ENCODE measurements at regions not wholly inside any gene's neighbourhood (a gene's known extent, or its start where the extent isn't known, plus 50 kb on each side); places are given as distances from the start of the nearest gene placed in this dataset.

- Histone ChIP-seq H3K79me2 (ENCODE audit: control insufficient read depth, insufficient read depth, low read length) (no peaks in the 10 kb centered on the region), H3K4me3 (ENCODE audit: control extremely low read depth in 1 of 5, extremely low read depth in 1 of 5, insufficient read depth in 1 of 5, low read depth in 2 of 5, low read length in 4 of 5) (no peak overlapping the region), H3K36me3 (replicated peaks in 1 of 2; ENCODE audit: control extremely low read depth in 1 of 2, control insufficient read depth in 1 of 2, extremely low read depth in 1 of 2, insufficient read depth in 2 of 2, low read length in 1 of 2) (no peaks in the 10 kb centered on the region), H2AFZ (ENCODE audit: insufficient read depth, low read depth, low read length, poor library complexity, severe bottlenecking) (no peak overlapping the region), H3K4me2 (replicated peaks; ENCODE audit: low read depth, low read length, poor library complexity, severe bottlenecking) (no peak overlapping the region), H3K27me3 (replicated peaks in 1 of 4; ENCODE audit: control extremely low read depth in 1 of 4, control insufficient read depth in 3 of 4, insufficient read depth in 4 of 4, low read length in 3 of 4) (no peaks in the 10 kb centered on the region), H3K27ac (ENCODE audit: low read length in 2 of 2) (no peak overlapping the region), H3K9ac (ENCODE audit: low read length) (no peak overlapping the region), H4K20me1 (ENCODE audit: control insufficient read depth, insufficient read depth, low read length, poor library complexity, severe bottlenecking) (no peaks in the 10 kb centered on the region), H3K9me3 (ENCODE audit: control extremely low read depth in 1 of 3, control insufficient read depth in 2 of 3, insufficient read depth in 1 of 3, low read length in 2 of 3) (no peaks in the 10 kb centered on the region), H3K4me1 (ENCODE audit: control insufficient read depth in 2 of 2, insufficient read depth in 2 of 2, low read length in 2 of 2) (no peaks in the 10 kb centered on the region)
- ATAC-seq (ENCODE audit: low read depth) (no peak), DNase-seq (no peak)
- 100% methylated on average over 1 of the region's 1 CpG for WGBS (ENCODE audit: insufficient coverage)
- Mint-ChIP-seq H3K9me3 (ENCODE audit: insufficient read depth) (peaks cover 2% of the 10 kb centered on the region), H3K27me3 (no peaks in the 10 kb centered on the region), H3K4me1 (no peaks in the 10 kb centered on the region), H3K27ac (no peak overlapping the region), H3K4me3 (no peak overlapping the region)
- intact Hi-C loops (cut with micrococcal nuclease) = no loop called here
- ChIA-PET CTCF (no interaction called here), POLR2A (no interaction called here)
- TF ChIP-seq, protein P1, sequence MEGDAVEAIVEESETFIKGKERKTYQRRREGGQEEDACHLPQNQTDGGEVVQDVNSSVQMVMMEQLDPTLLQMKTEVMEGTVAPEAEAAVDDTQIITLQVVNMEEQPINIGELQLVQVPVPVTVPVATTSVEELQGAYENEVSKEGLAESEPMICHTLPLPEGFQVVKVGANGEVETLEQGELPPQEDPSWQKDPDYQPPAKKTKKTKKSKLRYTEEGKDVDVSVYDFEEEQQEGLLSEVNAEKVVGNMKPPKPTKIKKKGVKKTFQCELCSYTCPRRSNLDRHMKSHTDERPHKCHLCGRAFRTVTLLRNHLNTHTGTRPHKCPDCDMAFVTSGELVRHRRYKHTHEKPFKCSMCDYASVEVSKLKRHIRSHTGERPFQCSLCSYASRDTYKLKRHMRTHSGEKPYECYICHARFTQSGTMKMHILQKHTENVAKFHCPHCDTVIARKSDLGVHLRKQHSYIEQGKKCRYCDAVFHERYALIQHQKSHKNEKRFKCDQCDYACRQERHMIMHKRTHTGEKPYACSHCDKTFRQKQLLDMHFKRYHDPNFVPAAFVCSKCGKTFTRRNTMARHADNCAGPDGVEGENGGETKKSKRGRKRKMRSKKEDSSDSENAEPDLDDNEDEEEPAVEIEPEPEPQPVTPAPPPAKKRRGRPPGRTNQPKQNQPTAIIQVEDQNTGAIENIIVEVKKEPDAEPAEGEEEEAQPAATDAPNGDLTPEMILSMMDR (IDR thresholded peaks at IDR 0.05) = no peak
Observed at GRCh38 chr9:12457237-12457636, 235.9 kb upstream of the TYRP1 start.

DNA sequence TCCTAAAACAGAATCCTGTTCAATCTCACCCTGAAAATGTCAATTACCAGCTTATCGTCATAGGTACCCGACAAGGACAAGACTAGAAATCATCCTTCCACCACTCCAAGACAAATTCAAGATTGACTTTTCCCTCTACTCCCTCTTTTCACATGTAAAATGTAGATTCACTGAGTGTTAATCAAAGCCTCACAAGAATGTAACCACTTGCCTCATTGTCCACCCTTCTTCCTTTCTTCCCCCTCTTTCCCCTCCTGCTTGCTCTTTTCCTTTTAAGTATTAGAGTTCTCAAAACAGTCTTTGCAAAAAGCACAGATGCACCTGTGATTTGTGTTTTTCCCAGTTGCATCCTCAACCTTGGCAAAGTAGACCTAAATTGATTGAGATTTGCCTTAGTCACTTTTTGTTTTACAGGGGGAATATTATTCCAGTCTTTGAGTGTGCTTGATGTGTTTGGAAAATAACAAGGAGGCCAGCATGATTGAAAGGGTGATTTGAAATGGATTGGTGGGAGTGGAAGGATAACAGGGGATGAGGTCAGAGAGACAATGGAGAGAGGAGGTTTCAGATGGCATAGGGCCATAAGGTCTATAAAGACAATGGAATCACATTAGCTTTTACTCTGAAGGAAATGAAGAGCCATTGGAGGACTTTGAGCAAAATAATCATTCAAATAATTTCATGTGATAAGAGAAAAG is 231.3 kb upstream of the TYRP1 start:
- H3K27ac ChIP-seq (ENCODE audit: low read length in 2 of 2) = no peak overlapping the region
- H4K20me1 ChIP-seq (ENCODE audit: control insufficient read depth, insufficient read depth, low read length, poor library complexity, severe bottlenecking) = no peaks in the 10 kb centered on the region
- ChIA-PET POLR2A (no interaction called here), CTCF (no interaction called here)
- ATAC-seq (ENCODE audit: low read depth) = no peak
- no peaks in the 10 kb centered on the region for H3K36me3 ChIP-seq (replicated peaks in 1 of 2; ENCODE audit: control extremely low read depth in 1 of 2, control insufficient read depth in 1 of 2, extremely low read depth in 1 of 2, insufficient read depth in 2 of 2, low read length in 1 of 2)
- H3K27ac Mint-ChIP-seq = no peak overlapping the region
- no peak for TF ChIP-seq EZH2 (IDR thresholded peaks at IDR 0.05; ENCODE audit: borderline replicate concordance, insufficient read depth, low read depth, low read length, poor library complexity, severe bottlenecking)
- TF ChIP-seq, protein P1 (IDR thresholded peaks at IDR 0.05) = no peak
- no peak overlapping the region for H2AFZ ChIP-seq (ENCODE audit: insufficient read depth, low read depth, low read length, poor library complexity, severe bottlenecking)
- no peak overlapping the region for H3K4me2 ChIP-seq (replicated peaks; ENCODE audit: low read depth, low read length, poor library complexity, severe bottlenecking)
- DNase-seq = no peak
- H3K79me2 ChIP-seq (ENCODE audit: control insufficient read depth, insufficient read depth, low read length) = no peaks in the 10 kb centered on the region
- no peaks in the 10 kb centered on the region for H3K27me3 ChIP-seq (replicated peaks in 1 of 4; ENCODE audit: control extremely low read depth in 1 of 4, control insufficient read depth in 3 of 4, insufficient read depth in 4 of 4, low read length in 3 of 4)
- no peaks in the 10 kb centered on the region for H3K27me3 Mint-ChIP-seq
- no peak overlapping the region for H3K9ac ChIP-seq (ENCODE audit: low read length)
- no peak overlapping the region for H3K4me3 ChIP-seq (ENCODE audit: control extremely low read depth in 1 of 5, extremely low read depth in 1 of 5, insufficient read depth in 1 of 5, low read depth in 2 of 5, low read length in 4 of 5)
- H3K4me1 ChIP-seq (ENCODE audit: control insufficient read depth in 2 of 2, insufficient read depth in 2 of 2, low read length in 2 of 2) = no peaks in the 10 kb centered on the region
- intact Hi-C loops (cut with micrococcal nuclease) = no loop called here
- no peaks in the 10 kb centered on the region for H3K4me1 Mint-ChIP-seq
- 100% methylated on average over 2 of the region's 2 CpGs for WGBS (ENCODE audit: insufficient coverage)
- no peak overlapping the region for H3K4me3 Mint-ChIP-seq
- no peaks in the 10 kb centered on the region for H3K9me3 Mint-ChIP-seq (ENCODE audit: insufficient read depth)
- no peaks in the 10 kb centered on the region for H3K9me3 ChIP-seq (ENCODE audit: control extremely low read depth in 1 of 3, control insufficient read depth in 2 of 3, insufficient read depth in 1 of 3, low read length in 2 of 3)

All from B cell (primary cell).